HG02763 (cell line): ENCODE measurements at regions not wholly inside any gene's neighbourhood (a gene's known extent, or its start where the extent isn't known, plus 50 kb on each side); places are given as distances from the start of the nearest gene placed in this dataset.
"Not testable (repeated sequence)": the region's sequence is repeated elsewhere in the genome, so short reads cannot be mapped to it uniquely, and the experiment has no call there.

ENCODE experiments used
- ATAC-seq: cut with Tn5 transposase; IDR thresholded peaks from one replicate; pipeline ENCODE4 v1.9.1; 2021; ENCODE audit warnings: mild to moderate bottlenecking, moderate library complexity; ENCODE audit not compliant: unreplicated experiment

DNA sequence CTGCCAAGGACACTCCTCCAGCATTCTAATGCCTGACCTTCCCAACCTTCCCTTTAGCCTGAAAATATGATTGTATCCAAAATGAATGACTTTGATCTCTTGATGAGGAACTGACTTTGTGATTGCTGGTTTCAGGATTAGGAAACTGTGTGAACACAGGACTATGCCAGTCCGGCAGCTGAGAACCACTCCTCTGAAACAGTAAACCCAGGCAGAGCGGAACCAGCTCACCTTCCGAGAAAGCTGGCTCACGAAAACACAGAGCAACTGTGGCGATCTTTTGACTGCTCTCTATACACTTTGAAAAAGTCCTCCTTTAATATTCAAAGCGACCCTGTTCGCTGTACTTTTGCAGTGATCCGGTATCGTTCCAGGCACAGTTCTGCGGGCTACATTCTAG, 258.8 kb upstream of the IRS2 start:
- no peak for ATAC-seq

DNA sequence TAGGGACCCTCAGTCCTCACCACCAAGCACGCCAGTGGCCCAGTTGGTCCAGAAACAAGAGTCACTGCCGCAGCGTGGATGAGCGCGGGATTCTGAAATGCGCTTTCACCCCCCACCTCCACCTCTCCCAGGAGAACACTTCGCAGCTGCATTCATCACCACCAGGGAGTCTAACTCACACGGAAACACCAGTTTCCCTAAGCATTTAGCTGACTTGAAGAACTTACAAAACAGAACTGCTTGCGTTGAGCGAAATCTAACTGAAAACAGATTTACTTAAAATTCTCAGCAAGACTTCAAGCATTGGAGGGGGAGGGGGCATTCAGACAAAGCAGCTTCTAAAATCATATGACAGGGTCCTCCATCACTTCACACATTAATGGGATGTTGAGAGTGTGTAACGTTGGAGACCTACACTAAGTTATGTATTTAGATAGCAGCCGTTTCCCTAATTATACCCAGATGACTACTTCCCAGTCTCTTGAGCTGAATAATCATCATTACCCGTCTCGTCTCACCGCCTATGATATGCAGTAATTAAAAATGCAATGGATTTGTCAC, 258.2 kb upstream of the IRS2 start:
- ATAC-seq, result no peak

DNA sequence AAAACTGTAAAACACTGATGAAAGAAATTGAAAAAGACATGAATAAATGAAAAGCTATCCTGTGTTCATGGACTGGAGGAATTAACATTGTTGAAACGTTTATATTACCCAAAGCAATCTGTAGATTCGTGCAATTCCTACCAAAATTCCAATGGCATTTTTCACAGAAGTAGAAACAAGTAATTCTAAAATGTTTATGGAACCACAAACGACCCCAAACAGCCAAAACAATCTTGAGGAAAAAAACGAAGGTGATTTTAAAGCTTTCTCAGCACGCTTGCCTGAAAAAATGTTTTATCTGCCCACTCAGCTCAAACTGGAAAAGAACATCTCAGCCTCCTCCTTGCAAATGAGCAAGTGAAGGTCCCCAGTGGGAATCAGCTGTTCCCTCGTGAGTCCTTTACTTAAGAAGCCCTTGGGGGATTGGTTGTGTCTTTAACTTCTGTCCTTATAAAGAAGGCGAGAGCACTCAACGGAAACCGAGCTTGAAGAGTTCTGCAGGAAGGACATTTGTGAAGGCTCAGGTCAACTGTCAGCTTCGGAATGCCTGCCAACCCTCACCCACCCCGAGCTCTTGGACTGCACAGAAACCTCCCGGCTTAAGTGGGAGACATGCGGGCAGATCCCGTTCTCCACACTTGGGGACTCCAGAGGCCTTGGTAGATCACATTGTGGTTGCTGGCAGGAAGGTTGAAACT, 256.0 kb upstream of the IRS2 start:
- ATAC-seq, result no peak

DNA sequence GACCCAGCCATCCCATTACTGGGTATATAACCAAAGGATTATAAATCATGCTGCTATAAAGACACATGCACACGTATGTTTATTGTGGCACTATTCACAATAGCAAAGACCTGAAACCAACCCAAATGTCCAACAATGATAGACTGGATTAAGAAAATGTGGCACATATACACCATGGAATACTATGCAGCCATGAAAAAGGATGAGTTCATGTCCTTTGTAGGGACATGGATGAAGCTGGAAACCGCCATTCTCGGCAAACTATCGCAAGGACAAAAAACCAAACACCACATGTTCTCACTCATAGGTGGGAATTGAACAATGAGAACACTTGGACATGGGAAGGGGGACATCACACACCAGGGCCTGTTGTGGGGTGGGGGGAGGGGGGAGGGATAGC, 255.3 kb upstream of the IRS2 start:
- ATAC-seq, result not testable (repeated sequence)

DNA sequence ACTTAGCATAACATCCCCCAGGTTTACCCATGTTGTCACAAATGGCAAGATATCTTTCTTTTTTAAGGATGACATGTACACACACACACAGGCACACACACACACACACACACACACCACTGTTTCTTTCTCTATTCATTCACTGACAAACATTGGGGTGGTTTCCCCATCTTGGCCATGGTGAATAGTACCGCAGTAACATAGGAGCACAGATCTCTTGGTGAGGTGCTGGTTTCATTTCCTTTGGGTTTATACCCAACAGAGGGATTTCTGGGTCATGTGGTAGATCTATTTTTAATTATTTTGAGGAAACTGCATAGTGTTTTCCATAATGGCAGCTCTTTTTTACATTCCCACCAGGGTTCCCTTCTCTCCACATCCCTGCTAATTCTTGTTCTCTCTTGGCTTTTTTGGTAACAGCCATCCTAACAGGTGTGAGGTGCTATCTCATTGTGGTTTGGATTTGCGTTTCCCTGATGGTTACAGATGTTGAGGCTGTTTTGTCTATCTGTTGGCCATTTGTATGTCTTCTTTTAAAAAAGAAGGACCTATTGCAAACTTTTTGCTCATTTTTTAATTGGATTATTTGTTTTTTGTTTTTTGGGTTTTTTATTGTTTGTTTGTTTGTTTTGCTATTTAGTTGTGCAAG, 251.7 kb upstream of the IRS2 start:
- no peak for ATAC-seq

DNA sequence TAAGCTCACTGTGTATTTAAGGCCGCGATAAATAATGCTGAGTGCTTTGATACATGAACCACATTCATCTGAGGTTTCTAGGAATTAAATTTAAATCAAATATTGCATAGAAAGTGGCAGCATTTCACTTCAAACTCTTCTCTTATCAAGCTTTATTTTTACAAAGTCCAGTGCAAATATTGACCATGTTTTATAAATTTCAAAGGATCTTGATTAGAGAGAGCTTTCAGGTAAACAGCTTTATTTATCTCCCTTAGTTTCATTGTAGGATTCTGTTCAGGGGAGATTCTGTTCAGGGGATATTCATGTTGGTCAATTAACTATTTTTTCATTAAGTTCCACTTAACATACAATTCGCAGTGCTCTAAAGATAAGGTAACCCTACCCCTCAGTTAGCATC, 249.7 kb upstream of the IRS2 start:
- ATAC-seq, result no peak

DNA sequence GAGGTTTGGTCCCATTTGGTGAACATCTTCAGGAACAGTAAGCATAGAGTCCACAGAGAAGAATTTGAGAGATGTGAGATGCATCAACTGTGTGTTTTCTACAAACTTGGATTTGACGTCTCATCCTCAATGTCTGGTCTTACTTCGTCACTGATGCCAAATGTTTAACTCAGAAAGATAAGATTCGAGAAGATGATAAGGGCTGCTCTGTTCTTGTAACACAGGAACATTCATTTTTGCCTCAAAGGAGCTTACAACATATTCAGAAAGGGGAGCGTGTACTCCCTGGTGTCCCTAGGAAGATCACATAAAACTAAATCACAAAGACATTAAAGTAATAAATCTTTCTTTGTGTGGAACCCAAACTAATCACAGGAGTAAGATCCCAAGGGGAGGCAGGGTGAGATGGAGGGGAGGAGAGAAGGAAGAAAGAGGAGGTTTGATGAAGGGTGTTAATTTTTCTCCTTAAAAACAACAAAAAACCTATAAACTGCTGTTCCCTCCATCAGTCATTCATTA, 247.7 kb upstream of the IRS2 start:
- ATAC-seq, result no peak

DNA sequence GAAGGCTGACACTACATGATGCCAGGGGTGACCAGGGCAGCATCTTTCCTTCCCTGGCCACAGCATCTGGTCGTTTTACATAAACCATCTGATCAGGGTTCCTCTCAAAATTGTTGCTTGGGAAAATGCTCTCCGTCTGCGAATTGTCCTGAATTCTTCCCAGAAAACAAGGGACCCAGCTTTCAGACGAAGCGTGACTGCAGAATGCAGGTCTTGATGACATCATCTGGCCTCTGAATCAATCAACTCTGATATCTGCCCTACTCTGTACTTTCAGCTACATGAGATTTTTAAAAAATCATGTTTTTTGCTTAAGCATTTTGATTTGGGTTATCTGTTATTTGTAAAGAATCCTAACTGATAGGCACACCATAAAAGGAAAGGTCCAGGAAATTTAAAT, 246.6 kb upstream of the IRS2 start:
- ATAC-seq, result no peak

DNA sequence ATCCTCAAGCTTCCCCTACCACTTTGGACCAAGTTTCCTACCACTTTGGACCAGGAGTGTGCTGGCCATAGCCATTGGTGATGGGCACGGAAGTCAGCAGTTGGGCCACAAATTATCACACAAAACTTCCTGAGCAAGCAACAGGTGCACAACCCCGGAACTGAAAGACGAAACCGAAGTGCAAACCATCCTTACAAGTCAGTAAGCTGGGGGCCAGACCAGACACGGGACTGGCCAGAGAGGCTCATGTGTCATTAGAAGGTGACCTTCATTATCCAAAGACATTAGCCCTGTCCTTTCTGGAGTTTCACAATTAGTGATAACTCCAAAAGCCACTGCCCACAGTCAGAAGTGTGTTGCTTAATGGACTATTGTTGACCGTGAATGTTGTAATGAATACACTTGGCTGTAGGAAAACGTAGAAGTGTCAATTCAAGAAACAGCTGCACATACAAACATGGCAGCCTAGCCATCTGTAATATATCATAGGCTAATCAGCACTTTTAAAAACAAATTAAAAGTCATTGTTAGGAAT, 244.1 kb upstream of the IRS2 start:
- no peak for ATAC-seq

DNA sequence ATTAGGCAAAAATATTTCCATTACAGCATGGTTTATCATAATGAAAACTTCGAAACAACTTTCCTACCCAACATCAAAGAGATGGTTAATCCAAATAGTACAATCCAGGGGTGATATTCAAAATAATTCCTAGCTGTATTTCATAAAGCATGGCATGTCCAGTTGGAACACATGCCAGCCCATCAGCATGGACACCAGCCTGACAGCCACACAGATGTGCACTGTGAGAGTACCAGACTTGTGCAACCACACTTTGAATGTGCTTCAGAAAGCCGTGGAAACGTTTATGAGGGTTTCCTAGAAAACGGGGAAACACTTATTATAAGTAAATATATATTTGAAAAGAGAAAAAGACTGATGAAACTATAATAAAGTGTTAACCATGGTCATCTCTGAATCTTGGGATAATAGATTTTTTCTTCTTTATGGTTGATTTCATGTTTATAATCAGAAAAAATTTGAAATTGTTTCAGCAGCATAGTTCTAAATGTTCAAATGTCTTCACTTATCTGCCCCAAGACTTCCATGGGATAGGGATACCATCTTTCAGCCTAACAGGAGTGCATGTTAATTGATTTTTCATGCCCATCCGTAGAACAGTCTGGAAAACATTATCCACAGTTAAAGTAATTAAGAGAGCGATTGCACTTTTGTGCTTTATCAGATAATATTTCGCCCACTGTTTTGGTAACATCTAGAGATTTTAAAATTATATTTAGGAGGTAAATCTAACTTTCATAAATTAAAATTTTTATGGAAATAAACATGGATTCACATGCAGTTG, 242.6 kb upstream of the IRS2 start:
- no peak for ATAC-seq

DNA sequence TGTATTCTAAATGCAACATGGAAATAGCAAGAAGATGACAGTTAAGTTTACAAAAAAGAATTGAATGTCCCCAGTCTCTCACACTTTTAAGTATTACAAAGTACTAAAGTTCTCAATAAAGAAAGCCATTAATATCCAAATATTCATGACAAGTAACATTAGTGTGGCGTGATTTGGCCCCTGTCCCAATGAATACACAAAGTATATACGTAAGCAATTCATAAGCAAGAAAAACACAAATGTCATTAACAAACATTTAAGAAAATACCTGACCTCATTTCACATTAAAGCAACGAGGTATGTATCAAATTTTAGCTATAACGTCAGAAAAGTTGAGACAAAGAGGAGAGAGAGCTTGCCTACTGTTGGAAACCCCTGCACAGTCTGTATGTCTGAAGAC, 241.9 kb upstream of the IRS2 start:
- no peak for ATAC-seq

DNA sequence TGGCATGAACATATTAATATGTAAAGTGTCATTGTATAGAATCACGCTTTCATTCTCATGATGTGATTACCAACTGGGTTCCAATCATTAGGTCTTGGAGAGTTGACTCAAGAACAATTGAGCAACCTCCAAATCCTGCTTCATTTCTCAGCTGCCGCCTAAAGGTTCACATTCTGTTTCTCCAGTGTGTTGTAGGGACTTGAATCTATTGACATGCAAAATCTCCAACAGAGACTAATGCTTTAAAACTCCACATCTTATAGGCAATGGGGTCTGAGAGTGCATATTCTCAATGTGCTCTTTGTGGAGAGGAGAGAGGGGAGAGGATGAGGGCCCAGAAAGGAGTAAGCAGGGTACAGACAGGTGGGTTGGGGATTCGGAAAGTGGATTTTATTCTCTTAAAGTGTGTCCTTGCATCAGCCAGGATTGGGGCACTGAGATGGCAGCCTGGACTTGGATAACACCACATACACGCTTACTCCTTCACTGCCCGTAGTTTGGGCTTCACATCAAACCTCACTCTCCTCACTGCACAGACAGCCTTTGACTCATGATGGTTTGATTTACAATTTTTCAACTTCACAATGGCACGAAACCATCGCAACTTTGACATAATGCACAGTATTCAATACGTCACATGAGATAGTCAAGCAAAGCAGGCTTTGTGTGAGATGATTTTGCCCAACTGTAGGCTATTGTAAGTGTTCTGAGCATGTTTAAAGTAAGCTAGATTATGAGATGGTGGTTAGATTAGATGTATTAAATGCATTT, 241.3 kb upstream of the IRS2 start:
- no peak for ATAC-seq

DNA sequence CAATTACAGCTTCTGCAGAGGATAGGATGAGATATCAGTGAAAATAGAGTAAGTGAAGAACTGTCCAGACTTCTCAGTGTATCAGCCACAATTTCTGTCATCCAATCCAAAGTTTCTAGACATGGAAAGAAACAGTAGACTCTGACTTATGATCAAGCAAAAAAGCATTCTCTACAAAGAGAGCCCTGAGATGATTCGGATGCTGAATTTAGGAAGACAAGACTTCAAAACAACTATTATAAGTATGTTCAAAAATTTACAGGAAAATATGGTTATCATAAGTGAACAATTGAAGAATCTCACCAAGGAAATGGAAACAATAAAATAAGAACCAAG, 238.2 kb upstream of the IRS2 start:
- ATAC-seq, result no peak

DNA sequence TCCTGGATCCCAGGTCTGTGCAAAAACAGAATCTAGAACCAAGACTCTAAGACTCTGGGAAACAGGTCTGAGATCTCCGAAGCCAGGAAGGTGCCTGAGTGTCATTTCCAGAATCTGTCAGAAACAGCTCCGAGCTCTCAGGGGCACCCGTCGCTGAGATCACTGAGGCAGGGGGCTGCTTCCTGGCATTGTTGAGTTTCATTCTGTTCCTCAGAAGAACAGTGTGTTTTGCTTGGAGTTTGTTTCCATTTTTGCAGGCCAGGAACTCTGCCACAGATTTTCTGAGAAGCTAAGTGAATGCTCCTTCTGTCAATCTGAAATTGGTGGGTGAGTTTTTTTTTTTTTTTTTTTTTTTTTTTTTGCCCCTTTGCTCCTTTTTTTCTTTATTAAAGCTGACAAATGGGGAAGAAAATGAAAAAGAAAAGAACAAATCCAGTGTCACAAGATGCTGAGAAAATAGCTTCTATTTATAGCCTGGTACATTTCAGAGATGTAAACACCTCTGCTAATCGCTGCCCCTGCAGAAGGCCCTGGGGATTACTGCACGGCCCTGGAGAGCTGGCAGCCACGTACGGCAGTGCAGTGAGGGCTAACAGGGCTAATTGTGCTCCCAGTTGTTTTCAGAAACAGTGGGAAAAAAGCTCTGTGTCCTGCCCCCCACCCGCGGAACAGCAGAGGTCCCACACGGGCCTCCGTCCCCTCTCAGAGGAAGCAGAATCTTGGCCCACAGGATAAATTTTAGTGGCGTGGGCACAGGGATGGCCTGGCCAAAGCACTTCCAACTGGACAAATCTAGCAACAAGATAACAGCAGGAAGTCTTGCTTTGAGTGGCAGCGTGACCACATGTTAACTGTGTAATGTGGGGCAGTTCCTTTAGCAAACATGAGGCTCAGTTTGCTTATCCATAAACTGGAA, 237.6 kb upstream of the IRS2 start:
- no peak for ATAC-seq

DNA sequence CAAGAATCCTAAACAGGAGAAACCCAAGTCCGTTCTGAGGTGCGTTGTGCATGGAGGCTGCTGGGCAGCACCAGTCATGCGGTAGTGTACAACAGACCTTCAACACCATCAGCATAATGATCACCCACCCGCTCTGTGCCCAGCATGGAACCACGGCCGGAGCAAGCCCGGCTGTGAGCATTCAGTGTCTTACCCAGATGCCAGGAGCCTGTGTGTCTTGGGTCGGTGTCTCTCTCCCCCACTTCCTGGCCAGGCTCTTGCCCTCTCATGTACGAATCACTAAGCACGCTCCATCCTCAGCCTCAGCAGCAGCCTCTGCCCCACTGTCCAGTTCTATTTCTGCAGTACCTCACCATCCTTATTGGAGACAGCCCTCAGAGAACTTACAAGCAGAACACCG, 231.6 kb upstream of the IRS2 start:
- no peak for ATAC-seq

DNA sequence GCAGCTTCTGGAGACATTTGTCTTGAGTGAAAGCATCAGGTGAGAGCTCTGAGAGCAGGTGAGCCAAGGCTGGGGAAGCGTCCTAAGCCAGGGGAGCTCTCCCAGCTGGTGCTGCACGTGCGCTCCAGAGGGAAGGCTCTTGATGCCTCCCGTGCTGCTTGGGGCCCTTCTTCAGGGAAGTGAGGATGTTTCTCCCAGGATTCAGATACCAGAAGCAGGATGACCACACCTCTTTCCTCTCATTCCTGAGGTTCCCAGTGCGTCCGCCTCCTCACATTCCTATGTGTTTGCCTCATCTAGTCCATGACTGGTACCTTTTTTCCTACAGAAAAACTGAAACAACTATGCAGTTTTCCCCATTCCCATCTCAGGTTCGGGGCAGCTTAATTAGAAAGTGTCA, 231.0 kb upstream of the IRS2 start:
- no peak for ATAC-seq

DNA sequence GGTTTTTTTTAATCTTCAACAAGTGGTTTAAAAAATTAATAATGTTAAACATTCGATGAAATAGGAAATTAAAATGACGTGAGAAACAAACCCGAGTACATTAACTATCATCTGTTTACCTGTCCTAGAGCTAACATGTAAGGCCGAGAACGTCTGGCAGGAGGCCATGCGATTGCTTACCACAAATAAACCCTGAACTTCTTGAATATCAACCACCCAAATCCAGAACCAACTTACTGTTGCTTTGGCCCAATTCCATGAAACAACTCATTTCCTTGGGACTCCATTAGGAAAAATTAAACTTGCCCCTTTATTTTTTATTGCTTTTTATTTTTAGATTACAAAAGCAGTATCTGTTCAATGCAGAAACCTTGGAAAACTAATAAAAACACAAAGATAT, 228.9 kb upstream of the IRS2 start:
- no peak for ATAC-seq

DNA sequence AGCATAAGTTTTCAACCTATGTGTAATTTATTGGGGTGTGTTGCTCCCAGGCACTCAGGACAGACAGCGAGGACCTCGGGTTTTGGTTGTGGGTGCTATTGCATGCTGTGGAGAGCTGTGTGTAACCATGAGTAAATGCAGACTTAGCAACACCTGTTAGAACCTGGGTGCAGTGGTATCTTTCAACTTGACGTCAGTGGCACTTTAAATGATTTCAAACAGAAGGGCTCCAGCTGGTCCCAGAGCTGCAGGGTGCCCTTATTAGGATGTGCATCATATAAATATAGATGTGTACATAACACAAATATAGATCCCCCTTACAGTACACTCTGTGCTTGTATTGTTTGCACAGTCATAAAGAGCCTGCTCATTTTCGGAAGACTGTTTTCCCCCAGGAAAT, 228.3 kb upstream of the IRS2 start:
- ATAC-seq, result no peak

DNA sequence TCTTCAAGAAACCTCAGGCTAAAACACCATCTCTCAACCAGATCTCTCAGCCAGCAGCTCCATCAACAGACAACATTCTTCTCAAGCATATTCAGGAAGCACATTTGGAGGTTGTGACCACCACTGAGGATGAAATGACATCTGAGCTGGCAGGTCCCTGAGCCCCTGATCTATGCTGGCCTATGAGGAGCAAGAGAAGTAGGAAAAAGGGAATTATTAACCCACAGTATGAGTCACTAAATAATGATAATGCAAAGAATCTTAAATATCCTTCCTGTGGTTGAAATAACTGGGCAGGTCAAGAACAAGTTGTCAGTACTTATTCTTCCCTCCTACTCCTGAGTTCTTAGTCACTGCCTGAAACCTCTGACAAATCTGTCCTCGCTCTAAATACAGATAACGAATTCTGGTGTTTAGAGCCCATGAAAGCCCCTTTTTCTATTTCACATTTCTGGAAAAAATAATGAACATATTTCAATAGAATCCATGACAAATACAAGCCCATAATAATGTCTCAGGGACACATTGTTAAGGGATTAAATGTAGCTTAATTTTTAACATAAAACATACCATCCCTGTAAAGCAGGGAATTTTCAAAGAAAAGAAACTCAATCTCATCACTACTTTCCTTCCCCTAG, 225.8 kb upstream of the IRS2 start:
- no peak for ATAC-seq
